Loucy (cell line): ENCODE measurements at regions not wholly inside any gene's neighbourhood (a gene's known extent, or its start where the extent isn't known, plus 50 kb on each side); places are given as distances from the start of the nearest gene placed in this dataset.

ENCODE experiments used
- EZH2phosphoT487 ChIP-seq: fragments of 200-600 bp; IDR thresholded peaks from 2 replicates; pipeline ENCODE4 v1.6.1; 2018; ENCODE audit warnings: antibody characterized with exemption, mild to moderate bottlenecking, moderate library complexity, borderline replicate concordance
- TF ChIP-seq, protein P1 (sequence below): fragments of 200-600 bp; sonication (generic); conservative IDR thresholded peaks from 2 replicates; pipeline ENCODE4 v1.5.1; 2014; ENCODE audit warnings: mild to moderate bottlenecking, antibody characterized with exemption, low read length

- TF ChIP-seq, protein P1, sequence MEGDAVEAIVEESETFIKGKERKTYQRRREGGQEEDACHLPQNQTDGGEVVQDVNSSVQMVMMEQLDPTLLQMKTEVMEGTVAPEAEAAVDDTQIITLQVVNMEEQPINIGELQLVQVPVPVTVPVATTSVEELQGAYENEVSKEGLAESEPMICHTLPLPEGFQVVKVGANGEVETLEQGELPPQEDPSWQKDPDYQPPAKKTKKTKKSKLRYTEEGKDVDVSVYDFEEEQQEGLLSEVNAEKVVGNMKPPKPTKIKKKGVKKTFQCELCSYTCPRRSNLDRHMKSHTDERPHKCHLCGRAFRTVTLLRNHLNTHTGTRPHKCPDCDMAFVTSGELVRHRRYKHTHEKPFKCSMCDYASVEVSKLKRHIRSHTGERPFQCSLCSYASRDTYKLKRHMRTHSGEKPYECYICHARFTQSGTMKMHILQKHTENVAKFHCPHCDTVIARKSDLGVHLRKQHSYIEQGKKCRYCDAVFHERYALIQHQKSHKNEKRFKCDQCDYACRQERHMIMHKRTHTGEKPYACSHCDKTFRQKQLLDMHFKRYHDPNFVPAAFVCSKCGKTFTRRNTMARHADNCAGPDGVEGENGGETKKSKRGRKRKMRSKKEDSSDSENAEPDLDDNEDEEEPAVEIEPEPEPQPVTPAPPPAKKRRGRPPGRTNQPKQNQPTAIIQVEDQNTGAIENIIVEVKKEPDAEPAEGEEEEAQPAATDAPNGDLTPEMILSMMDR: no peak
- TF ChIP-seq EZH2phosphoT487: no peak
Measured at GRCh38 chr5:68587171-68587570, 371.6 kb downstream of the PIK3R1 start.
